H7 (cell line): ENCODE measurements at regions not wholly inside any gene's neighbourhood (a gene's known extent, or its start where the extent isn't known, plus 50 kb on each side); places are given as distances from the start of the nearest gene placed in this dataset.

Experiments
- DNase-seq: peaks from one replicate; pipeline ENCODE4 v3.0.0; 2012
- H3K27me3 ChIP-seq: 2 replicates; pipeline ENCODE4 v1.6.0; 2011; ENCODE audit warnings: mild to moderate bottlenecking, low read length; ENCODE audit not compliant: control insufficient read depth, insufficient read depth
- H3K36me3 ChIP-seq: replicated peaks from 2 replicates; pipeline ENCODE4 v1.5.1; 2011; ENCODE audit warnings: low read length; ENCODE audit not compliant: control insufficient read depth, insufficient read depth
- H3K4me3 ChIP-seq: 2 replicates; pipeline ENCODE4 v1.5.1; 2011; ENCODE audit warnings: low read depth, mild to moderate bottlenecking, control low read depth, low read length, moderate library complexity; ENCODE audit not compliant: insufficient read depth

DNA sequence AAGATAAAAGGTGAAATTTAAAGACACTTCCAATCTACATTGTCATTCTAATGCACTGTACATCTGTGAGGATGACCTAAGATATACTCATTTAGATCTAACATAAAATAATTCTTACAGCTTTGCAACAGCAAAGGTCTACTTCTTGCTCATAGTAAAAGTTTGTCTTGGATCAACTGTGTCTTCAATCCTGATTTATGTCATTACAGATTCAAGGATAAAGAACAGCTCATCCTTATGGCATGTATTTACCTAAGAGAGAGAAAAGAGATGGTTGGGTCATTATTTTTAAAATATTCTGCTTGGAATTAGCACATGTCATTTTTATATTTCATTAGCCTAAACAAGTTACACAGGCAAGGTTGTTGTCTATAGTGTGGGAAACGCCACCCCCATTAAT is 2193.1 kb downstream of the PCDH9 start:
- Histone ChIP-seq H3K27me3 (no peaks in the 10 kb centered on the region), H3K36me3 (no peaks in the 10 kb centered on the region), H3K4me3 (no peak overlapping the region)
- no peak for DNase-seq

- Histone ChIP-seq H3K27me3 (no peaks in the 10 kb centered on the region), H3K4me3 (no peak overlapping the region), H3K36me3 (no peaks in the 10 kb centered on the region)
- DNase-seq: no peak
Observed at GRCh38 chr13:65035302-65035701, 2194.8 kb downstream of the PCDH9 start.

- H3K4me3 ChIP-seq: no peak overlapping the region
- H3K27me3 ChIP-seq: no peaks in the 10 kb centered on the region
- H3K36me3 ChIP-seq: no peaks in the 10 kb centered on the region
- DNase-seq: peak; percentile 4
Observed at GRCh38 chr13:65034266-65034665, 2195.9 kb downstream of the PCDH9 start.

DNA sequence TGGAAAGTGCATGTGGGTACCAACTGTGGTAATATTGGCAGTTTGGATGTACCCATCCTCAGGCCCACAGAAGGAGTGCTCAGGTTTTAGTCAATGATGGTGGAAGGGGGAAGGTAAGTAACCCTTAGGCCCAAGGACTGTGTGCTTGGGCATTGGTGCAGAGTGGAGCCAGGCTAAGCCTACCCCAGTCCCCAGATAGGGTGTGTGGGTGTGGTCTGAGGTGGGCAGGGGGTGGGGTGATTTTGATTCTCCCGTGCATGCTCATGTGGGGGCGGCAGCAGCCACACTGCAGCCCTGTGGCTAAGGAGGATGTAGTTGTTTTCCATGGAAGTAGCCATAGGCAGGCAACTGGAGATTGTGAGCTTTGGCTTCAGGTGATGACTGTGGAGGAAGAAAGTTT is 2197.3 kb downstream of the PCDH9 start:
- H3K4me3 ChIP-seq: no peak overlapping the region

GRCh38 chr13:65028101-65028500 is 2202.0 kb downstream of the PCDH9 start:
- DNase-seq: no peak
- Histone ChIP-seq H3K27me3 (no peaks in the 10 kb centered on the region), H3K36me3 (no peaks in the 10 kb centered on the region), H3K4me3 (no peak overlapping the region)

More for the DNA sequence above, 2197.3 kb downstream of the PCDH9 start:
- no peaks in the 10 kb centered on the region for H3K27me3 ChIP-seq
- no peak for DNase-seq
- no peaks in the 10 kb centered on the region for H3K36me3 ChIP-seq

GRCh38 chr13:65026505-65026904 is 2203.6 kb downstream of the PCDH9 start:
- no peaks in the 10 kb centered on the region for H3K27me3 ChIP-seq
- no peaks in the 10 kb centered on the region for H3K36me3 ChIP-seq
- H3K4me3 ChIP-seq: no peak overlapping the region
- DNase-seq: no peak

DNA sequence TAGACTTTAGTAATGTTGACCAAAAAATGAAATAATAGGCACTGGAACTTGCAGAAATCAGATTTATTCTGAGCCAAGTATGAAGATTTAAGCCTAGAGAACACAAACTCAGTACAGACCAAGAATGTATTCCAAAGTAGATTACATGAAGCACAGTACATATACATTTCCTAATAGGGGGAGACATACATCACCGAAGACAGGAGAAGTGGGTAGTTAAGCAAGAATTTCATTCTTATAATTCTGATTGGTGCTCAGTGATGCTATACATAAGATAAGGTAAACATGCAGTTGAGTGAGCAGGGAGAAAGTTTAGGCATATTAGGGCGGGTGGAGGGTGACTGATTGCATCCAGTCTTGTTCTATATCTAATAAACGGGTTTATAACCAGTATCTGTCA is 2218.8 kb downstream of the PCDH9 start:
- no peaks in the 10 kb centered on the region for H3K36me3 ChIP-seq
- no peak overlapping the region for H3K4me3 ChIP-seq
- peaks cover 6% of the 10 kb centered on the region for H3K27me3 ChIP-seq
- no peak for DNase-seq

DNA sequence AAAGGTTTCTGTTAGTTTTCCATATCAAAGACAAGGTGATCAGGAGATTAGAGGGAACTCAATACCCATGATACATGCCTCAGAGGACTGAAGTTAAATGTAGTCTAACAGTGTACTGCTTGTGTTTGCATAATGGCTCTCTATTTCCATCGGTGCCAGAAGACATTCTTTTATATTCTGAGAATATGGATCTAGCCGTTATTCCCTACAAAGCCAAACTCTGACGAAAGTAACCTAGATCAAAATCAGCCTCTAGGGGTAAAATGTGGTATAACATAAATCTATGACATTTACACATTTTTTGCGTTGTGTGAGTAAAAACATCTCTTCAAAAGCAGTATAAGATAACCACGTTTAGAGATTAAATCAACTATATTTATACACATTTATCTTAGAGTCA is 2232.7 kb downstream of the PCDH9 start:
- no peak overlapping the region for H3K4me3 ChIP-seq
- H3K36me3 ChIP-seq: no peaks in the 10 kb centered on the region
- no peaks in the 10 kb centered on the region for H3K27me3 ChIP-seq
- no peak for DNase-seq

- DNase-seq: no peak
- H3K36me3 ChIP-seq: no peaks in the 10 kb centered on the region
- H3K4me3 ChIP-seq: no peak overlapping the region
- no peaks in the 10 kb centered on the region for H3K27me3 ChIP-seq
Observed at GRCh38 chr13:64993514-64994164, 2236.5 kb downstream of the PCDH9 start.

DNA sequence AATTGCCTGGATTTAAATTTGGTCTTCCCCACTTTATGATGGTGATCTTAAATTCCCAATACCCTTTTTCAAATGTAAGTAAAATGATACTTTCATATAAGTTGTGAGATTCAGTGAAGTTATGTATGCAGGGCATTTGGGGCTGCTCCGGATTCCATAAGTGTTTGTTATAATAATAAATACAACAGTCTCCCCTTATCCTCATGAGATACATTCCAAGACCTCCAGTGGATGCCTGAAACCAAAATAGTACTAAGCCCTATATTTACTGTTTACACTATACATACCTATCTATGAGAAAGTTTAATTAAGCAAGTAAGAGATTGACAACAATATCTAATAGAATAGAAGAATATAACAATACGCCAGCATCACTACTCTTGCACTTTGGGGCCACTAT is 2237.8 kb downstream of the PCDH9 start:
- H3K27me3 ChIP-seq: no peaks in the 10 kb centered on the region
- no peak overlapping the region for H3K4me3 ChIP-seq
- no peak for DNase-seq
- no peaks in the 10 kb centered on the region for H3K36me3 ChIP-seq

GRCh38 chr13:64985075-64985474 is 2245.1 kb downstream of the PCDH9 start:
- Histone ChIP-seq H3K4me3 (no peak overlapping the region), H3K36me3 (no peaks in the 10 kb centered on the region), H3K27me3 (no peaks in the 10 kb centered on the region)
- DNase-seq: no peak

DNA sequence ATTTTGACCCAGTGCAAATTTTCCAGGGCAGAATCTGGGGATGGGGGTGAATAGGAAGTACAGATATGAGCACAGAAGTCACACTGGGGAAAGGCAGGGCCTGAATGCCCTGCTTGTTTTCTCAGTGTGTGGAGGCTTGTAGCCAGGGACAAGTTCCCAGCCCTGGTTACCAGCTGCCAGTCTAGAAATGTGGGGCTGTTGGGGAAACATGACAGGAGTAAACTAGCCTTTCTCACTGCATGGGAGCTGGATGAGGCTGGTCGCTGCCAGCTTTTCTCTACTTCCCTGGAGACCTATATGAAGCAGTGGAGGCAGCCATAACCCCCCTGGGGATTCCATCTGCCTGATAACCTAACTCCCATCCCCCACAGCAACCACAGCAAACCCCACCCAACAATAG is 2267.7 kb downstream of the PCDH9 start:
- Histone ChIP-seq H3K36me3 (no peaks in the 10 kb centered on the region), H3K27me3 (no peaks in the 10 kb centered on the region), H3K4me3 (no peak overlapping the region)
- no peak for DNase-seq

DNA sequence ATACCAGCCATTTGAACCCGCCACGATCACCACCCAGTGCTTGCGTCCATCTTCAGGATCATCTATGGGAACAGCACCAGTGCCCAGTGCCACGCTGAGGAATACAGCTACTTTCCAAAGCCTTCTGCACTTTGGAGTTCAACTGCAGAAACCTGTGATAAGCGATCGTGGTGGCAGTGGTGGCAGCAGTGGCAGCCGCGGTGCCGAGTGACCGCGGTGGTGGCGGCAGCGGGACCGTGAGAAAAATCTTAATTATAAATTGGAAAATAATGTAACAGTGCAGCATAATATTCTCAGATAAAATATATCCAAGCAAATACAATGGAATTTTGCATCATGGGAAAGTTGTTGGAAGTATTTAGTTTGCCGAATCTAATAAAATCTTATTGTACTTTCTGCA is 2270.9 kb downstream of the PCDH9 start:
- no peaks in the 10 kb centered on the region for H3K27me3 ChIP-seq
- H3K36me3 ChIP-seq: no peaks in the 10 kb centered on the region
- no peak overlapping the region for H3K4me3 ChIP-seq
- no peak for DNase-seq

DNA sequence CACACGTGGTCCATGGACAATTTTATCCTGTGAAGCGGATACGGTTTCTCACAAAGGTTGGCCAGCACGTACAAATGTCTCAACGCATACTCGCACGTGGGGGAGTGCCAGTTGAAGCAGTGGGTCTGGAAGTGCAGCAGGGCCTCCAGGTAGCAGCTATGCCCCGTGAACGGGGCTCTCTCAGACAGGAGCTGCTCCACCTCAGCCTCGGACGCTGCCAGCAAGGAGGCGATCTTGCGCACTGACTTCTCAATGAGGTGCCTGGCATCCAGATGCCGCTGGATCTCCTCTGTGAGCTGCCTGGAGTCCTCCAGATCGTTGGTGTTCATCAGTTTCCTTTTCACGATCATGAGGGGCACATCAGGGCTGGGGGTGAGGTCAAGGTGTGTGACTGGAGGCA is 2272.0 kb downstream of the PCDH9 start:
- Histone ChIP-seq H3K4me3 (no peak overlapping the region), H3K36me3 (no peaks in the 10 kb centered on the region), H3K27me3 (no peaks in the 10 kb centered on the region)
- no peak for DNase-seq

DNA sequence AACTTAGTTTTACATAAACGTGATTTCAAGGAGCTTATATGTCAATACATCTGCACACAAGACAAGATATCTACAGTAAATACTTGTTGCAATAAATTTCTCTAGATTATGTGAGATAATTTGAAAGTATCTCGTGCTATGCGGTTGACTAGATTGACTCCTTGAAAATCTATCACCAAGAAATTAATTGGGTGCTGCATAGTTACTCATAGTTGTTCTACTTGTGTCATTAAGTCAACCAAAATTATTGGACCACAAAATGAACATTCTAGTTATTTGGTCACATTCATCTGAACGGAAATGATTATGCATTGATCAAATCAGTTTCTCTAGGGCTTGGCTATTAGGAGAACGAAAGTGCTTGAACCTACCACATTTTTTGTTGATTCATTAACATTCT is 2291.5 kb downstream of the PCDH9 start:
- DNase-seq: no peak
- Histone ChIP-seq H3K27me3 (no peaks in the 10 kb centered on the region), H3K36me3 (no peaks in the 10 kb centered on the region), H3K4me3 (no peak overlapping the region)

GRCh38 chr13:64937302-64937701 is 2292.8 kb downstream of the PCDH9 start:
- no peak overlapping the region for H3K4me3 ChIP-seq
- no peak for DNase-seq

More at GRCh38 chr13:64937302-64937701, 2292.8 kb downstream of the PCDH9 start:
- Histone ChIP-seq H3K36me3 (no peaks in the 10 kb centered on the region), H3K27me3 (no peaks in the 10 kb centered on the region)
